ENCODE measurements at regions not wholly inside any gene's neighbourhood (a gene's known extent, or its start where the extent isn't known, plus 50 kb on each side); places are given as distances from the start of the nearest gene placed in this dataset.
"Not testable (repeated sequence)": the region's sequence is repeated elsewhere in the genome, so short reads cannot be mapped to it uniquely, and the experiment has no call there.

DNA sequence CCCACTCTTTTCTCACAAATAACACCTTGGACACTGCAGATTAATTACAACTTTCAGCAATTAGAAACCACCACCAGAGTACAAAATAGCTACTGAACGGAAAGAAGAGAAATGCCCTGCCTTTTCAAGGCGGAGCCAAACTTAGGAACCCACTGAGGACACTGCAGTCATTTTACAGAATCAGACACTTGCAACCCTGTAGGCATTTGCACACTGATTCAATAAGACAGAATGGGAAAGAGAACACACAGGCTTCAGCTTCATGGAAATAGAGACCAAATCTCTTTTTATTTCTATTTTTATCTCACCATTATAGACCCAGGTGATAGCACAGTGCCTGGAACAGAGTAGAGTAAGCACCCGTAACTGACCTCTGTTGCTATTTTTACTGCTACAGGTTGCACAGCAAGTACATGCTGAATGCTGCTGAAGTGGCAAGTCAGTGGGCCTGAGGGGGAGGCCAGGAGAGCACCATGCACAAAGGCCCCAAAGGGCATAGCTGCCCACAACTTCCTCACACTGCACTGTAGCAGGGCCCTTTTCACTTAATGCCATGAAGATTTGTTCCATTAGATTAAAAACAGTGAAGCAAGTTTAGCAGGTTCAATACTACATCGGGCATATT is 50.7 kb upstream of the EDARADD start:
- no peak for DNase-seq (ENCODE audit: low read depth in 2 of 2)

DNA sequence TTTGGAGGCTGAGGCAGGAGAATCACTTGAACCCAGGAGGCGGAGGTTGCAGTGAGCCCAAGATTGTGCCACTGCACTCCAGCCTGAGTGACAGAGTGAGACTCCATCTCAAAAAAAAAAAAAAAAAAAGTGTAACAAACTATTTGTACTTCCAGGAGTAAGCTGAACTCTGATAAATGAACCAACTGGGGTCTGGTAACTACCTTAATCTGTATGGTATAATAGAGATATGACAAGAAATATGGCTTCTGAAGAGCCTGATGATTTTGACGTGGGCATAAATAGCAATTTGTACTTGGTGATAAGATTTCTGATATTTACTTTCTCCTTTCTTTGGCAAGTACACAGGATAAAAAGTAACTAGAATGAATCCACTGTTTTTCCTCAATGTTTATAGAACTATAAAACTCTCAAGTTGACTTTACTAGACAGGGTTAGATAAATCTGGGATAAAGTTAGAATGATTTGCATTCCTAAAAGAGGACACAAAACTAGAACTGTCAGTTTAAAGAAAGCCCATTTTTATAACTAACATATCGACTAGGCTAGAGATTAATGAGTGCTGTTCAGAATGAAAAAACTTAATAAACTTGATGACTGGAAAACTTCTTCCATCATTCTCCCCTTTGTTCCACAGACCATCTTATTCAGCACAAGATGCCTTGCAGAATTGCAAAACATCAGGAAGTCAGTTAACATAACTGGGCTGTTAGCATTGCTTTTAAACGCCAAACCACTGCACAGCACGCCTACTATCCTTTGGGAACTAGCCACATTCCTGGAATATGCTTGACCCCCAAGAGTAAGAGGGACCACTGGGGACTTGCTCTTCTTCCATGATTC is 51.5 kb upstream of the EDARADD start:
- no peak for DNase-seq (ENCODE audit: low read depth in 2 of 2)

DNA sequence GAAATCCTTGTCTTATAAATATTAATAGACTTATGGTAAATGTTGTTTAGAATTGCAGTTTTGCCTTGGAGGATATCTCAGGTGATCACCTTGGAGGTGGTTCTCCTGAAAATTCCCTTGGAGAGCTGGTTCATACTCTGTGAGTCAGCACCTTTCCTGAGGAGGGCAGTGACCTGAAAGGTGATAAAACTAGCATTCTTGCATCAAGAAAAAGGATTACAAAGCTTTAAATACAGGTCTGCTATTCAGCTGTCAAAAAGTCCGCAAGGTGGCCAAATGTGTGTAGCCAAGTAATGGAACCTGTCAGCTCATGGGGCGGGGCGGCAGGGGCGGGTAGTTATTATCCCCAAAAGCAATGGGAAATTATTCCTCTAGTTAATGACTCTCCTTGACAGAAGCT is 52.8 kb upstream of the EDARADD start:
- DNase-seq (ENCODE audit: low read depth in 2 of 2): no peak

DNA sequence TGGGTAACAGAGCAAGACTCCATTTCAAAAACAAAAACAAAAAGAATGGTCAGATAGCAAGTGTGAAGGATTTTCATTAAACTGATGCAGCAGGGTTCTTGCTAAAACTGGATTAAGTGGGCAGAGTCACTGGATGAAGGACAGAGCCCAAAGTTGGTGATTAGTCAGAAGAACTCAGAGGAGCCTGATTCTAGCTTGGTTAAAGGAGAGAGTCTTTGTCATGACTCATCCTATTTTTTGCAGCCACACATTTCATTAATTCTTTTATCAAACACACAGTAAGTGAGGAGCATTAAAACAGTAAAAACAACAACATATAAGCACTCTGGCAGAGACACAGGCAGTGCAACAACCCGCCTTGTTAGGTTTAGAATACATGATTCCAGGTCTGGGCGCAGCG is 56.0 kb upstream of the EDARADD start:
- DNase-seq (ENCODE audit: low read depth in 2 of 2): no peak

DNA sequence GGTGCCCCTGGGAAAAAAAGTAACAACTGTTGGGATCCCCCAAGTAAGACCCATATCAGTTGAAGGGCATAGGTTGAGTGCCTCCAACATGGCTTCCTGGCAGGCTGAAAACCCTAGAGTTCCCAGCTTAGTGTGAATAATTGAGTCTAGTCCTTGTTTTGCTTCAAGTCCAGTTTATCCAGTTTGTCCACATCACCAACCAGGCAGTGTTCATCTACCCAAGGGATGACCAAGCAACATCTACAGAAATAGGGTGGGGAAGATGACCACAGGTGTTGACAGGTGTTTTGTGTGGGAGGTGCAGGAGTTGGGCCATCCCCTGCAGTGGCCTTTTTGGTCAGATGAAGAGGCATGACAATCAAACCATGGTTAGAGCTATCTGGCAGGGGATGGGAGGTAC is 54.3 kb upstream of the ERO1B start:
- DNase-seq (ENCODE audit: low read depth in 2 of 2): no peak

DNA sequence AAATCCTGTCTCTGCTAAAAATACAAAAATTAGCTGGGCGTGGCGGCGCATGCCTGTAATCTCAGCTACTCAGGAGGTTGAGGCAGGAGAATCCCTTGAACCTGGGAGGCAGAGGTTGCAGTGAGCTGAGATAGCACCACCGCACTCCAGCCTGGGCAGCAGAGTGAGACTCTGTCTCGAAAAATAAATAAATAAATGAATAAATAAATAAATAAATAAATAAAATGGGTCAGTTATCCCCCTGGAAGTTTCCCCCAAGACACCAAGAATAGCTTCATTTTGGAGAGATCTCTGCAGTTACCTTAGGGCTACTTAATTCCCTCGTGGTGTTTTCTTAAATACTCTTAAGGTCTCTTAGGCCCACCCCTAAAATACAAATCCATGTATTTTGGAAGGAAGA is 53.9 kb upstream of the ERO1B start:
- DNase-seq (ENCODE audit: low read depth in 2 of 2): not testable (repeated sequence)

DNA sequence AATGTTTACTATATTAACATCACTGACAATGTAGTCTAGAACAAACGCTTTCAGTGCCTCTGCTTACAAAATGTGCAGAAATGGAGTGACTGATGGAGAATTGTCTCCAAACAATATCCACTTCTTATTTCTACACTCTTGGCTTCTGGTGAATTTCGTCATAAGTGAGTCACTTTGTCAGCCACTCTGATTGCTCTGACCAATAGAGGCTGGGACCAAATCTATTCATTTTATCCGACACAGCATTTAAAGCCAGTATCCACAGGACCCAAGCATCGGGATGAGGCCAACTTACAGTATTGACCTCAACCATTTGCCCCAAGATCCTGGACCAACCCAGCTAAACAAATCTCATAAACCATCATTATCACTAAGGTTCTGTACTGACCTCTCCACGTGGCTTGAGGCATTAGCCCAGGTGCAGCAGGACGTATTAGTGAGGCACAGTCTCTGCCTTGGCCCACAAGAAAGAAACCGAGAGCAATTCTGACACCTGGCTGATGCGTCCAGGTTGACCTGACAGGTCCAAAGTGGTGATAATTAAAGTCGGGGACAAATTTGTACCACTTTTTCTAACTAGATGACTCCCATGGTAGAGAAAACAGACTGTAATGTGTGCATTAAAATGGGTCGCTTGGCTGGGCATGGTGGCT is 53.3 kb upstream of the ERO1B start:
- DNase-seq (ENCODE audit: low read depth in 2 of 2): no peak

DNA sequence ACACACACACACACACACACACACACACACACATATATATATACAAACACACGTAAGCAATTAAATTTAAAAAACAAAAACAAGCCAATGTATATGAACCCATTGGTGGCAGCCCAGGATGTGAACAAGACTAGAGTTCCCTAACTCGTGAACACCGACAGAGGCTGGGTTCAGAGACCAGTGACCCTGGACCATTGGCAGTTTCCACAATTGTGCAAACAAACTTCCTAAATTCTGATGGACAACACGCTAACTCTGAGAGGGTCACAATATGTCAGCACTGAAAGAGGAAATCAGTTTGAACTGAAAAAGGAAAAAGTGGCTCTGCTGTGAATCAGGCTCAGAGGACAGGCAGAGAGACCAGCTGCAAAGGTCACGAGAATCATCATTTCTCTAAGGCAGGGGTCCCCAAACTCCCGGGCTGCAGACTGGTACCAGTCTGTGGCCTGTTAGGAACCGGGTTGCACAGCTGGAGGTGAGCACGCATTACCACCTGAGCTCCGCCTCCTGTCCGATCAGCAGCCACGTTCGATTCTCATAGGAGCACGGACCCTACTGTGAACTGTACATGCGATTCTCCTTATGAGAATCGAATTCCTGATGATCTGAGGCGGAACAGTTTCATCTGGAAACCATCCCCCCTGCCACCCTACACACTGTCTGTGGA is 50.5 kb upstream of the ERO1B start:
- peak in 1 of 2 donors; percentile 11 for DNase-seq (ENCODE audit: low read depth in 2 of 2)
